Mammary epithelial cell (primary cell): ENCODE measurements at regions not wholly inside any gene's neighbourhood (a gene's known extent, or its start where the extent isn't known, plus 50 kb on each side); places are given as distances from the start of the nearest gene placed in this dataset.

Experiments
- EZH2 ChIP-seq: IDR thresholded peaks from 2 replicates; pipeline ENCODE4 v1.6.1; 2012; ENCODE audit warnings: low read length, inconsistent platforms, borderline replicate concordance
- TF ChIP-seq, protein P1 (sequence below), 2 donors: IDR thresholded peaks in 1 of 2; conservative IDR thresholded peaks in 1 of 2; 2 replicates each; pipeline ENCODE4 v1.5.1; 2011 to 2012; ENCODE audit warnings: inconsistent platforms in 2 of 2, low read length in 2 of 2, mild to moderate bottlenecking in 2 of 2, control low read depth in 1 of 2, low read depth in 1 of 2; ENCODE audit not compliant: insufficient read depth in 1 of 2; ENCODE audit errors: extremely low read depth in 1 of 2

- TF ChIP-seq, protein P1, sequence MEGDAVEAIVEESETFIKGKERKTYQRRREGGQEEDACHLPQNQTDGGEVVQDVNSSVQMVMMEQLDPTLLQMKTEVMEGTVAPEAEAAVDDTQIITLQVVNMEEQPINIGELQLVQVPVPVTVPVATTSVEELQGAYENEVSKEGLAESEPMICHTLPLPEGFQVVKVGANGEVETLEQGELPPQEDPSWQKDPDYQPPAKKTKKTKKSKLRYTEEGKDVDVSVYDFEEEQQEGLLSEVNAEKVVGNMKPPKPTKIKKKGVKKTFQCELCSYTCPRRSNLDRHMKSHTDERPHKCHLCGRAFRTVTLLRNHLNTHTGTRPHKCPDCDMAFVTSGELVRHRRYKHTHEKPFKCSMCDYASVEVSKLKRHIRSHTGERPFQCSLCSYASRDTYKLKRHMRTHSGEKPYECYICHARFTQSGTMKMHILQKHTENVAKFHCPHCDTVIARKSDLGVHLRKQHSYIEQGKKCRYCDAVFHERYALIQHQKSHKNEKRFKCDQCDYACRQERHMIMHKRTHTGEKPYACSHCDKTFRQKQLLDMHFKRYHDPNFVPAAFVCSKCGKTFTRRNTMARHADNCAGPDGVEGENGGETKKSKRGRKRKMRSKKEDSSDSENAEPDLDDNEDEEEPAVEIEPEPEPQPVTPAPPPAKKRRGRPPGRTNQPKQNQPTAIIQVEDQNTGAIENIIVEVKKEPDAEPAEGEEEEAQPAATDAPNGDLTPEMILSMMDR (conservative IDR thresholded peaks at IDR 0.05 in 1 of 2, IDR thresholded peaks at IDR 0.05 in 1 of 2; ENCODE audit: extremely low read depth in 1 of 2, insufficient read depth in 1 of 2, low read depth in 1 of 2, low read length in 2 of 2): no peak
- no peak for TF ChIP-seq EZH2
These were observed 596.7 kb downstream of the TOX3 start for GRCh38 chr16:51950118-51950780.
